GM12892 (cell line): ENCODE measurements at regions not wholly inside any gene's neighbourhood (a gene's known extent, or its start where the extent isn't known, plus 50 kb on each side); places are given as distances from the start of the nearest gene placed in this dataset.

Experiments
- POLR2A ChIP-seq: IDR thresholded peaks from 2 replicates; pipeline ENCODE4 v1.6.1; 2011; ENCODE audit warnings: low read depth, low read length, control low read depth
- POLR2AphosphoS5 ChIP-seq: IDR thresholded peaks from 2 replicates; pipeline ENCODE4 v1.6.1; 2011; ENCODE audit warnings: low read depth, low read length, control low read depth
- TAF1 ChIP-seq: IDR thresholded peaks from 2 replicates; pipeline ENCODE4 v1.6.1; 2011; ENCODE audit warnings: low read depth, mild to moderate bottlenecking, control low read depth, low read length, borderline replicate concordance

- TF ChIP-seq POLR2A (no peak), POLR2AphosphoS5 (no peak), TAF1 (no peak)
Measured at GRCh38 chr9:89749500-89750116, 144.8 kb downstream of the GADD45G start.
